ENCODE measurements at regions not wholly inside any gene's neighbourhood (a gene's known extent, or its start where the extent isn't known, plus 50 kb on each side); places are given as distances from the start of the nearest gene placed in this dataset.

DNA sequence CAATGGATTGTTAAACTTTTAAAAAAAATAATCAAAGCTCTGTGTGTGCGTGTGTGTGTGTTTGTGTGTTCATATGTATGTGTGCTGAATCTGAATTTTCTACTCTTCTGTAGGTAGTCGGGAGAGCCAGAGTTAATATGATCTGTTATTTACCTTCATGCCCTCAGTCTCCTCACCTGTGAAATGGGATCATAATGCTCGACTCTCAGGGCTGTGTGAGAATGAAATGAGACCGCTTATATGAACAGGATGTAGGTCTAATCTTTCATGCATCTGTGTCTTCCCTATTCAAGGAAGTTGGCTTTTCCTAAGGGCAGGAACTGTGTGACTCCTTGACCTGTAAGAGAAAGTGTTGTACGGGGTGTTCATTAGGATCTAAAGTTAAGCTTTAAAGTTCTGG is 182.2 kb downstream of the RPLP1 start:
- 72 to 83% methylated on average over 4 to 5 of the region's 5 CpGs for WGBS, 2 donors (ENCODE audit: low coverage in 1 of 2)
- H3K9me3 ChIP-seq = no peaks in the 10 kb centered on the region

DNA sequence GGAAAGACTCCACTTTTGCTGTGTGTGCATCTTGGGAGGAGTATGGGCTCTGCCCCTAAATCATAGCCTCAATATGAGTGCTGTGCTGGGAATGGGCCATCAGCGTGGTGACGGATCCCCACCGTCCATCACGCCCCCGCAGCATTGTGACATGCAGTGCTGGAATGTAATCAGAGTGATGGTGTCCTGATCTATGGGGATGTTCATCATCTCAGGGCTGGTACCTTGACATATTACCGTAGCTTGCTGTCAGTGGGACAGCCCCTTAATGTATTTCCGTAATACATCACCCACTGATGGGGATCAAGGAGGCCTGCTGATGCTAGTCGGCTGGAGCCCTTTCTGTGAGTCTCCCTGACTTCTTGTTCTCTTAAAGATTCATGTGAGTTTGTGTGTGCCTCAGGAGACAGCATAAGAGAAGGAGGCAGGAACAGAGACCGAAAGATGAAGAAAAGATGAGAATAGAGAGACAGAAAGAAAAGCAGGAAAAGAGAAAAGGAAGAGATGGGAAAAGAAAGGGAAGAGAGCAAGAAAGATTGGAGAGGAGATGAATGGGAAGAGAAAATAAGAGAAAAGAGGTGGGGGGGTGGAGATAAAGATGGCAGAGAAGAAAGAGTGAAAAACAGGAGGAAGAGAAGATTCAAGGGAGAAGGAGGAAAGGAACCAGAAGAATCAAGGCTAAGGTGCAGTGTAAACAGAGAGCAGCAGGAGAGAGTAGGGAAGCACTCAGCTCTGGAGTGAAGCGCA is 183.7 kb downstream of the RPLP1 start:
- no peak overlapping the region for H3K4me3 ChIP-seq
- peaks cover 20% of the 10 kb centered on the region for H3K27me3 ChIP-seq
- no peaks in the 10 kb centered on the region for H3K36me3 ChIP-seq
- no peak for ATAC-seq
- TF ChIP-seq POLR2A (IDR thresholded peaks at IDR 0.05) (no peak), EP300 (IDR thresholded peaks at IDR 0.05) (no peak), POLR2AphosphoS5 (IDR thresholded peaks at IDR 0.05) (no peak)
- TF ChIP-seq, protein P1, sequence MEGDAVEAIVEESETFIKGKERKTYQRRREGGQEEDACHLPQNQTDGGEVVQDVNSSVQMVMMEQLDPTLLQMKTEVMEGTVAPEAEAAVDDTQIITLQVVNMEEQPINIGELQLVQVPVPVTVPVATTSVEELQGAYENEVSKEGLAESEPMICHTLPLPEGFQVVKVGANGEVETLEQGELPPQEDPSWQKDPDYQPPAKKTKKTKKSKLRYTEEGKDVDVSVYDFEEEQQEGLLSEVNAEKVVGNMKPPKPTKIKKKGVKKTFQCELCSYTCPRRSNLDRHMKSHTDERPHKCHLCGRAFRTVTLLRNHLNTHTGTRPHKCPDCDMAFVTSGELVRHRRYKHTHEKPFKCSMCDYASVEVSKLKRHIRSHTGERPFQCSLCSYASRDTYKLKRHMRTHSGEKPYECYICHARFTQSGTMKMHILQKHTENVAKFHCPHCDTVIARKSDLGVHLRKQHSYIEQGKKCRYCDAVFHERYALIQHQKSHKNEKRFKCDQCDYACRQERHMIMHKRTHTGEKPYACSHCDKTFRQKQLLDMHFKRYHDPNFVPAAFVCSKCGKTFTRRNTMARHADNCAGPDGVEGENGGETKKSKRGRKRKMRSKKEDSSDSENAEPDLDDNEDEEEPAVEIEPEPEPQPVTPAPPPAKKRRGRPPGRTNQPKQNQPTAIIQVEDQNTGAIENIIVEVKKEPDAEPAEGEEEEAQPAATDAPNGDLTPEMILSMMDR (IDR thresholded peaks at IDR 0.05) = no peak
- WGBS, 2 donors (ENCODE audit: low coverage in 1 of 2) = 42 to 47% methylated on average over 3 to 4 of the region's 10 CpGs
- H3K9me3 ChIP-seq = peaks cover 0 to 9% (median 0%) of the 10 kb centered on the region in 3 donors
- H3K27ac ChIP-seq = no peak overlapping the region
- no peaks in the 10 kb centered on the region for H3K4me1 ChIP-seq

More for the DNA sequence above, 182.2 kb downstream of the RPLP1 start:
- Histone ChIP-seq H3K27ac (no peak overlapping the region), H3K4me3 (no peak overlapping the region), H3K4me1 (no peaks in the 10 kb centered on the region), H3K27me3 (peaks cover 27% of the 10 kb centered on the region), H3K36me3 (no peaks in the 10 kb centered on the region)
- no peak for ATAC-seq
- TF ChIP-seq, protein P1 (IDR thresholded peaks at IDR 0.05) = no peak
- TF ChIP-seq POLR2A (IDR thresholded peaks at IDR 0.05) = no peak
- TF ChIP-seq EP300 (IDR thresholded peaks at IDR 0.05) = no peak
- no peak for TF ChIP-seq POLR2AphosphoS5 (IDR thresholded peaks at IDR 0.05)

DNA sequence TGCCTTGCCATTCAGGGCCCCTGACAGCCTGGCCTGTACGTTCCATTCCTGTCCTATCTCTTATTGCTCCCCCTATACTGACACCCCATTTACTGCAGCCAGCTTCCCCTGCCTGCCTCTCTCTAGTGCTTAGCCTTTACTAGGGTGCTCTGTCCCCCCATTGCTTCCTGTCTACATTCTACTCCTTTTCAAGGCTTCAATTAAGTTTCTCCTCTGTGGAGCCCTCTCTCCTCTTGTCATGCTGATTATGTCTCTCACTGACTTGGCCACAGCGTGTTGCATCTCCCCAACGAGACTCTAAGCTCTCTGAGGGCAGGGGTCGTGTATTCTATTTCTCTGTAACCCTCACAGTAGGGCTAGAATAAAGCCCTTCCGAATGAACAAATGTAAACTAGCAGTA is 185.2 kb downstream of the RPLP1 start:
- no peak overlapping the region for H3K27ac ChIP-seq
- no peak overlapping the region for H3K4me3 ChIP-seq
- WGBS, 2 donors (ENCODE audit: low coverage in 1 of 2) = 80 to 84% methylated on average over 2 to 4 of the region's 5 CpGs
- TF ChIP-seq, protein P1 (IDR thresholded peaks at IDR 0.05) = no peak
- no peak for TF ChIP-seq POLR2A (IDR thresholded peaks at IDR 0.05)
- TF ChIP-seq EP300 (IDR thresholded peaks at IDR 0.05) = no peak
- no peak for TF ChIP-seq POLR2AphosphoS5 (IDR thresholded peaks at IDR 0.05)
- no peaks in the 10 kb centered on the region for H3K36me3 ChIP-seq
- H3K9me3 ChIP-seq = peaks cover 0 to 9% (median 0%) of the 10 kb centered on the region in 3 donors
- H3K4me1 ChIP-seq = no peaks in the 10 kb centered on the region
- H3K27me3 ChIP-seq = peaks cover 12% of the 10 kb centered on the region
- ATAC-seq = no peak

DNA sequence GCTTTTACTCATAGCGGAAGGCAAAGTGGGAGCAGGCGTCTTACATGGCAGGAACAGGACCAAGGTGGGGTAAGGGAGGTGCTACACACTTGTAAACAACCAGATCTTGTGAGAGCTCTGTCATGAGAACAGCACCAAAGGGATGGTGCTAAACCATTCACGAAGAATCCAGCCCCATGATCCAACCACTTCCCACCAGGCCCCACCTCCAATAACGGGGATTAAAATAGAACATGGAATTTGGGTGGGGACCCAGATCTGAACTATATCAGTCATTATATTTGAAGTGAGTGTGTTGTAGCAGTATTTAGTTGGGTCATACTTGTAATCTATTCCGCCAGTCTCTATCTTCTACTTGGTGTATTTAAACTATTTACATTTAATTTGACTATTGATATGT is 190.9 kb downstream of the RPLP1 start:
- H3K27ac ChIP-seq = no peak overlapping the region
- TF ChIP-seq, protein P1 (IDR thresholded peaks at IDR 0.05) = no peak
- TF ChIP-seq EP300 (IDR thresholded peaks at IDR 0.05) (no peak), POLR2AphosphoS5 (IDR thresholded peaks at IDR 0.05) (no peak), POLR2A (IDR thresholded peaks at IDR 0.05) (no peak)
- no peaks in the 10 kb centered on the region for H3K36me3 ChIP-seq
- peaks cover 0 to 9% (median 0%) of the 10 kb centered on the region in 3 donors for H3K9me3 ChIP-seq
- no peak overlapping the region for H3K4me3 ChIP-seq
- no peaks in the 10 kb centered on the region for H3K4me1 ChIP-seq
- ATAC-seq = no peak
- peaks cover 19% of the 10 kb centered on the region for H3K27me3 ChIP-seq
- 74 to 94% methylated on average over 4 to 5 of the region's 5 CpGs for WGBS, 2 donors (ENCODE audit: low coverage in 1 of 2)

DNA sequence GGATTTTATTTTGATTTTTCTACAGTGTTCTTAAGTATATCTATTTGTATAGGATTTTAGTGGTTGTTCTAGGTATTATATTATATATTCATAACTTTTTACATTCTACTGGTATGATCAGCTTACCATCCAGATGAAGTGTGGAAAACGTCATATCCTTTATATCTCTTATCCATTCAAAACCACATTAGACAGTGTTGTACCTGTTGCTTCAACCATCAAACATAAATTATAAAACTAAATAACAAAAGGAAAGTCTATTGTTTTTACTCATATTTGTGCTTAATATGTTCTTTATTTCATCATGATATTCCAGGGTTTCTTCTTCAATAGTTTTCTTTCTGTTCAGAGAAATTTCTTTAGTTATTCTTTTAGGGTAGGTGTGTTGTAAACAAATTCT is 191.4 kb downstream of the RPLP1 start:
- H3K27ac ChIP-seq = no peak overlapping the region
- peaks cover 0 to 9% (median 0%) of the 10 kb centered on the region in 3 donors for H3K9me3 ChIP-seq
- H3K4me3 ChIP-seq = no peak overlapping the region
- WGBS, 2 donors (ENCODE audit: low coverage in 1 of 2) = 53 to 92% methylated on average over 1 of the region's 1 CpG
- H3K27me3 ChIP-seq = peaks cover 22% of the 10 kb centered on the region
- no peak for ATAC-seq
- H3K36me3 ChIP-seq = no peaks in the 10 kb centered on the region
- no peak for TF ChIP-seq EP300 (IDR thresholded peaks at IDR 0.05)
- no peak for TF ChIP-seq POLR2A (IDR thresholded peaks at IDR 0.05)
- TF ChIP-seq POLR2AphosphoS5 (IDR thresholded peaks at IDR 0.05) = no peak
- TF ChIP-seq, protein P1 (IDR thresholded peaks at IDR 0.05) = no peak
- no peaks in the 10 kb centered on the region for H3K4me1 ChIP-seq

Data from gastroesophageal sphincter (tissue), 4 donors.